Mammary epithelial cell (primary cell): ENCODE measurements at regions not wholly inside any gene's neighbourhood (a gene's known extent, or its start where the extent isn't known, plus 50 kb on each side); places are given as distances from the start of the nearest gene placed in this dataset.

Experiments used
- EZH2 ChIP-seq: IDR thresholded peaks from 2 replicates; pipeline ENCODE4 v1.6.1; 2012; ENCODE audit warnings: low read length, inconsistent platforms, borderline replicate concordance
- TF ChIP-seq, protein P1 (sequence below), 2 donors: IDR thresholded peaks in 1 of 2; conservative IDR thresholded peaks in 1 of 2; 2 replicates each; pipeline ENCODE4 v1.5.1; 2011 to 2012; ENCODE audit warnings: inconsistent platforms in 2 of 2, low read length in 2 of 2, mild to moderate bottlenecking in 2 of 2, control low read depth in 1 of 2, low read depth in 1 of 2; ENCODE audit not compliant: insufficient read depth in 1 of 2; ENCODE audit errors: extremely low read depth in 1 of 2

GRCh38 chr2:11967946-11968465 is 221.6 kb downstream of the LPIN1 start:
- TF ChIP-seq, protein P1, sequence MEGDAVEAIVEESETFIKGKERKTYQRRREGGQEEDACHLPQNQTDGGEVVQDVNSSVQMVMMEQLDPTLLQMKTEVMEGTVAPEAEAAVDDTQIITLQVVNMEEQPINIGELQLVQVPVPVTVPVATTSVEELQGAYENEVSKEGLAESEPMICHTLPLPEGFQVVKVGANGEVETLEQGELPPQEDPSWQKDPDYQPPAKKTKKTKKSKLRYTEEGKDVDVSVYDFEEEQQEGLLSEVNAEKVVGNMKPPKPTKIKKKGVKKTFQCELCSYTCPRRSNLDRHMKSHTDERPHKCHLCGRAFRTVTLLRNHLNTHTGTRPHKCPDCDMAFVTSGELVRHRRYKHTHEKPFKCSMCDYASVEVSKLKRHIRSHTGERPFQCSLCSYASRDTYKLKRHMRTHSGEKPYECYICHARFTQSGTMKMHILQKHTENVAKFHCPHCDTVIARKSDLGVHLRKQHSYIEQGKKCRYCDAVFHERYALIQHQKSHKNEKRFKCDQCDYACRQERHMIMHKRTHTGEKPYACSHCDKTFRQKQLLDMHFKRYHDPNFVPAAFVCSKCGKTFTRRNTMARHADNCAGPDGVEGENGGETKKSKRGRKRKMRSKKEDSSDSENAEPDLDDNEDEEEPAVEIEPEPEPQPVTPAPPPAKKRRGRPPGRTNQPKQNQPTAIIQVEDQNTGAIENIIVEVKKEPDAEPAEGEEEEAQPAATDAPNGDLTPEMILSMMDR (conservative IDR thresholded peaks at IDR 0.05 in 1 of 2, IDR thresholded peaks at IDR 0.05 in 1 of 2; ENCODE audit: extremely low read depth in 1 of 2, insufficient read depth in 1 of 2, low read depth in 1 of 2, low read length in 2 of 2) = no peak
- TF ChIP-seq EZH2 = no peak
